Mononuclear cell (primary cell): ENCODE measurements at regions not wholly inside any gene's neighbourhood (a gene's known extent, or its start where the extent isn't known, plus 50 kb on each side); places are given as distances from the start of the nearest gene placed in this dataset.

Experiments used
- H3K27me3 ChIP-seq: 2 replicates; pipeline ENCODE4 v1.6.0; 2011; ENCODE audit warnings: low read length, control low read depth; ENCODE audit not compliant: insufficient read depth
- H3K4me1 ChIP-seq: 2 replicates; pipeline ENCODE4 v1.5.1; 2011; ENCODE audit warnings: mild to moderate bottlenecking, low read length, control low read depth; ENCODE audit not compliant: insufficient read depth
- H3K4me3 ChIP-seq: 2 replicates; pipeline ENCODE4 v1.5.1; 2011; ENCODE audit warnings: mild to moderate bottlenecking, low read length, moderate library complexity
- H3K9me3 ChIP-seq: 2 replicates; pipeline ENCODE4 v1.5.1; 2011; ENCODE audit warnings: low read depth, mild to moderate bottlenecking, control low read depth, low read length

GRCh38 chr11:110900426-110900825 is 188.2 kb upstream of the ARHGAP20 start:
- H3K9me3 ChIP-seq, result no peaks in the 10 kb centered on the region

GRCh38 chr11:110897035-110897434 is 184.8 kb upstream of the ARHGAP20 start:
- Histone ChIP-seq H3K27me3 (no peaks in the 10 kb centered on the region), H3K4me3 (no peak overlapping the region), H3K4me1 (no peaks in the 10 kb centered on the region), H3K9me3 (no peaks in the 10 kb centered on the region)

More at GRCh38 chr11:110900426-110900825, 188.2 kb upstream of the ARHGAP20 start:
- H3K4me1 ChIP-seq, result no peaks in the 10 kb centered on the region
- no peak overlapping the region for H3K4me3 ChIP-seq
- H3K27me3 ChIP-seq, result no peaks in the 10 kb centered on the region

- Histone ChIP-seq H3K4me1 (no peaks in the 10 kb centered on the region), H3K4me3 (no peak overlapping the region), H3K27me3 (no peaks in the 10 kb centered on the region), H3K9me3 (no peaks in the 10 kb centered on the region)
Observed at GRCh38 chr11:110896358-110896757, 184.1 kb upstream of the ARHGAP20 start.

- Histone ChIP-seq H3K4me1 (no peaks in the 10 kb centered on the region), H3K4me3 (no peak overlapping the region), H3K27me3 (no peaks in the 10 kb centered on the region), H3K9me3 (no peaks in the 10 kb centered on the region)
Observed at GRCh38 chr11:110894224-110894623, 182.0 kb upstream of the ARHGAP20 start.

GRCh38 chr11:110892741-110893285 is 180.6 kb upstream of the ARHGAP20 start:
- Histone ChIP-seq H3K27me3 (no peaks in the 10 kb centered on the region), H3K9me3 (no peaks in the 10 kb centered on the region), H3K4me3 (no peak overlapping the region), H3K4me1 (no peaks in the 10 kb centered on the region)

- no peaks in the 10 kb centered on the region for H3K4me1 ChIP-seq
- H3K4me3 ChIP-seq, result no peak overlapping the region
- H3K27me3 ChIP-seq, result no peaks in the 10 kb centered on the region
- H3K9me3 ChIP-seq, result no peaks in the 10 kb centered on the region
Observed at GRCh38 chr11:110891411-110891810, 179.2 kb upstream of the ARHGAP20 start.

- Histone ChIP-seq H3K4me3 (no peak overlapping the region), H3K9me3 (no peaks in the 10 kb centered on the region), H3K4me1 (no peaks in the 10 kb centered on the region), H3K27me3 (no peaks in the 10 kb centered on the region)
Observed at GRCh38 chr11:110890995-110891394, 178.8 kb upstream of the ARHGAP20 start.

GRCh38 chr11:110886288-110886970 is 174.2 kb upstream of the ARHGAP20 start:
- Histone ChIP-seq H3K4me1 (no peaks in the 10 kb centered on the region), H3K27me3 (no peaks in the 10 kb centered on the region), H3K4me3 (no peak overlapping the region), H3K9me3 (no peaks in the 10 kb centered on the region)

GRCh38 chr11:110883256-110883655 is 171.0 kb upstream of the ARHGAP20 start:
- Histone ChIP-seq H3K9me3 (no peaks in the 10 kb centered on the region), H3K4me3 (no peak overlapping the region), H3K4me1 (no peaks in the 10 kb centered on the region), H3K27me3 (no peaks in the 10 kb centered on the region)

GRCh38 chr11:110878513-110878912 is 166.3 kb upstream of the ARHGAP20 start:
- Histone ChIP-seq H3K4me1 (no peaks in the 10 kb centered on the region), H3K9me3 (no peaks in the 10 kb centered on the region)

GRCh38 chr11:110874437-110875030 is 162.3 kb upstream of the ARHGAP20 start:
- H3K4me3 ChIP-seq, result no peak overlapping the region
- no peaks in the 10 kb centered on the region for H3K9me3 ChIP-seq
- H3K4me1 ChIP-seq, result no peaks in the 10 kb centered on the region
- H3K27me3 ChIP-seq, result no peaks in the 10 kb centered on the region

More at GRCh38 chr11:110878513-110878912, 166.3 kb upstream of the ARHGAP20 start:
- no peaks in the 10 kb centered on the region for H3K27me3 ChIP-seq
- H3K4me3 ChIP-seq, result no peak overlapping the region

GRCh38 chr11:110873975-110874374 is 161.7 kb upstream of the ARHGAP20 start:
- H3K4me1 ChIP-seq, result no peaks in the 10 kb centered on the region
- no peaks in the 10 kb centered on the region for H3K27me3 ChIP-seq
- no peaks in the 10 kb centered on the region for H3K9me3 ChIP-seq
- H3K4me3 ChIP-seq, result no peak overlapping the region

GRCh38 chr11:110870816-110871522 is 158.7 kb upstream of the ARHGAP20 start:
- Histone ChIP-seq H3K27me3 (no peaks in the 10 kb centered on the region), H3K4me3 (no peak overlapping the region), H3K9me3 (no peaks in the 10 kb centered on the region), H3K4me1 (no peaks in the 10 kb centered on the region)

GRCh38 chr11:110867951-110868350 is 155.7 kb upstream of the ARHGAP20 start:
- Histone ChIP-seq H3K9me3 (no peaks in the 10 kb centered on the region), H3K4me3 (no peak overlapping the region), H3K27me3 (no peaks in the 10 kb centered on the region), H3K4me1 (no peaks in the 10 kb centered on the region)

GRCh38 chr11:110866081-110866480 is 153.8 kb upstream of the ARHGAP20 start:
- H3K4me1 ChIP-seq, result no peaks in the 10 kb centered on the region
- no peak overlapping the region for H3K4me3 ChIP-seq
- no peaks in the 10 kb centered on the region for H3K9me3 ChIP-seq
- H3K27me3 ChIP-seq, result no peaks in the 10 kb centered on the region
